GM12875 (cell line): ENCODE measurements at regions not wholly inside any gene's neighbourhood (a gene's known extent, or its start where the extent isn't known, plus 50 kb on each side); places are given as distances from the start of the nearest gene placed in this dataset.

Experiments used
- H3K4me3 ChIP-seq: one replicate; pipeline ENCODE4 v1.5.1; 2011; ENCODE audit warnings: low read depth, low read length, control low read depth
- TF ChIP-seq, protein P1 (sequence below): IDR thresholded peaks from 2 replicates; pipeline ENCODE4 v1.5.1; 2011; ENCODE audit warnings: low read depth, mild to moderate bottlenecking, control low read depth, inconsistent platforms, low read length, moderate library complexity, borderline replicate concordance; ENCODE audit not compliant: insufficient read depth

DNA sequence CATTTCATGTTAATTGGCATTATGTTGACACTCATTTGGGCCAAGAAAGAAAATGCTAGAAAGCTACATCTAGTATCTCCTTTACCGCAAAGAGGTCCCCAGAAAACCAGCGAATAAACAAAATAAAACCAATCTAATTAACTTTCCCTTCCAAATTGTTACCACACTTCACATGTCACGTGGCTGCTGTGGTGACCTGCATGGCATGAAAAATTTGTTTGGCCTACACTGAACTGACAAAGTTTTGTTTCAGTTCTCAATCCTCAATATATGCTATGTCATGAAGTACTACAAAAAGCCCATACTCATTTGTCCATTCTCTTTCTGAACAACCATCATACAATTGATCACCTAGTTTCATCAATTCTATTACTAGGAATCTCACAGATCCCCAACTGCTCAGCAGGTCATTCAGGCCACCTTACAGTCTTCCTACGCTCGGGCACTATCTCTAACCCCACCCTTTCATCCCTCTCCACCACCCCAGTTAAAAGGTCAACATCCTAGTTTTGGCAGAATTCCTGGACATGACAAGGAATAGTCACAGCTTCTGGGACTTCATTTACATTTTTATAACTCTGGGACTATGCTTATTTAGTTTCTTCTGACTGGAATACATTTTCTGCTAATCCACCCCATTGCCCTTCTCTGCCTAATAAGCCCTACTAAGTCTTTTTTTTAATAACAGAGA is 480.4 kb downstream of the IGSF11 start:
- H3K4me3 ChIP-seq = no peak overlapping the region
- TF ChIP-seq, protein P1, sequence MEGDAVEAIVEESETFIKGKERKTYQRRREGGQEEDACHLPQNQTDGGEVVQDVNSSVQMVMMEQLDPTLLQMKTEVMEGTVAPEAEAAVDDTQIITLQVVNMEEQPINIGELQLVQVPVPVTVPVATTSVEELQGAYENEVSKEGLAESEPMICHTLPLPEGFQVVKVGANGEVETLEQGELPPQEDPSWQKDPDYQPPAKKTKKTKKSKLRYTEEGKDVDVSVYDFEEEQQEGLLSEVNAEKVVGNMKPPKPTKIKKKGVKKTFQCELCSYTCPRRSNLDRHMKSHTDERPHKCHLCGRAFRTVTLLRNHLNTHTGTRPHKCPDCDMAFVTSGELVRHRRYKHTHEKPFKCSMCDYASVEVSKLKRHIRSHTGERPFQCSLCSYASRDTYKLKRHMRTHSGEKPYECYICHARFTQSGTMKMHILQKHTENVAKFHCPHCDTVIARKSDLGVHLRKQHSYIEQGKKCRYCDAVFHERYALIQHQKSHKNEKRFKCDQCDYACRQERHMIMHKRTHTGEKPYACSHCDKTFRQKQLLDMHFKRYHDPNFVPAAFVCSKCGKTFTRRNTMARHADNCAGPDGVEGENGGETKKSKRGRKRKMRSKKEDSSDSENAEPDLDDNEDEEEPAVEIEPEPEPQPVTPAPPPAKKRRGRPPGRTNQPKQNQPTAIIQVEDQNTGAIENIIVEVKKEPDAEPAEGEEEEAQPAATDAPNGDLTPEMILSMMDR = no peak

DNA sequence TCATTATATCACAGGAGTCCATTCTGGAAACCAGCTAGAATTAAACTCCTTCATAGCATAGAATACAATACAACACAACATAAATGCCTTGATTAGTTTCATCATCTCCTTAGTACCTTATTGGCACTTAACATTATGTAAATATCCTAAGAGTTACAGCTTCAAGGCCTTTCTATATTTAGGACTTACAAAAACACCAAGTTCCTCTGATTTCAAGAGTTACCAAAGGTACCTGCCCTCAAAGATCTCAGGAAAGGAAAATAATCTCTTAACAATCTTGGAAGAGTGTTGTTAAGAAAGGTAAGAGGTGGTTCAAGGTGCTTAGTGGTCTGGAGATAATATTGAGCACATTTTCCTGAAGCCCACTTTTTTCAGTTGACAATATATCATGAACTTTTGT is 477.7 kb downstream of the IGSF11 start:
- TF ChIP-seq, protein P1 = no peak
- H3K4me3 ChIP-seq = no peak overlapping the region

DNA sequence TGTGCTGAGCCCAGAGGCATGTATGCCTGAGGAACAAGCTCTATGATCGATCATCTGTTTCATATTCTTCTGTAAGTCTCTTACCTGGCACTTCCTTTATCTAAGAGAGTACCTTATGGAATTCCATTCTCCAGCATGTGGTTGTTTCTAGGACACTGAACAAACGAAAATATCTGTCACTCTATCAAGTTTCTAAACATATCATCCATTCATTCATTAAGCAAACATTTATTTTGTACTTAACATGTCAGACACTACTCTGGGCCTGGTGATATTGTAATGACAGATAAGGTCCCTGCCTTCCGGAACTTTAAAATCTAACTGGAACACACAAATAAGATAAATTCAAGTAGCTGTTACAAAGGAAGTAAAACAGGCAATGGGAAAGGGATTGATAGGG is 477.1 kb downstream of the IGSF11 start:
- TF ChIP-seq, protein P1 = no peak
- no peak overlapping the region for H3K4me3 ChIP-seq

DNA sequence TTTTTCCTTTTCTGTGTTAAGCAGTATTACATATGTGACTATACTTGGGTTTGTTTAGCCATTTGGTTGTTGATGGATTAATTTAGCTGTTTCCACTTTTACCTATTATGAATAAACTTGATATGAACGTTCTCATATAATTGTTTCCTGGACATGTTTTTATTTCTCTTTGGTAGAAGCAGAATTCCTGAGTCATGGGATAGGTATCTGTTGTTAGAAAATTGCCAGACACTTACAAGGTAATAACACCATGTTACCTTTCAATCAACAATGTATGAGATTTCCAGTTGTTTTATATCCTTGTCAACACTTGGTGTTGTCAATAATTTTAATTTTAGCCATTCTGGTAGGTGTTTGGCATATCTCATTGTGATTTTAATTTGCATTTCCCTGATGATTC is 475.4 kb downstream of the IGSF11 start:
- TF ChIP-seq, protein P1 = no peak
- no peak overlapping the region for H3K4me3 ChIP-seq

DNA sequence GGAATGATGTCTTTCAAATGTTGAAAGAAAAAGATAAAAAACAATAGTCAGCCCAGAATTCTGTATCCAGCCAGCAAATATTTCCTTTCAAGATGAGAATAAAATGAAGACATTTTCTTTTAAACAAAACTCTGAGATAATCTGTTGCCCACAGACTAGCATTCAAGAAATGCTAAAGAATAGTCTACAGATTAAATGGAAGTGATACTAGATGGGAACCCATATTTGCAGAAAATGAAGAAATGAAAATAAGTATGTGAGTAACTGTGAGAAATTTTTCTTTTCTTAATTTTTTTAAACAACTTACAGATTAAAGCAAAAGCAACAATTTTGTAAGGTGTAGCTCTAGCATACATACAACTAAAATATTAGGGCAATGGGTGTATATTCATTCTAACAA is 469.8 kb downstream of the IGSF11 start:
- H3K4me3 ChIP-seq = no peak overlapping the region
- TF ChIP-seq, protein P1 = no peak

DNA sequence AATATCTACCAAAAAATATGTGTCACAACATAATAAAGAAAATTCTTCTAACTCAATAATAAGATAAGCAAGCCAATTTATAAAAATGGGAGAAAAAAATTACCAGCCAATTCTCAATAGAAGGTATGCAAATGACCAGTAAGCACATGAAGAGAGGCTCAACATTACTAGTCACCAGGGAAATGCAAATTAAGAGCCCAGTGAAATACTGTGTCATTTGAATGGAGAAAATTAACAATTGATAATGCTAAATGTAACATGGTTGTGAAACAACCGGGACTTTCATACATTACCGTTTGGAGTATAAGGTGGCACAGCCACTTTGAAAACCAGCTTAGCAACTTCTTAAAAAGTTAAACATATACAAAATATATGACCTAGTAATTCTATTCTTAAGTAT is 460.7 kb downstream of the IGSF11 start:
- TF ChIP-seq, protein P1 = no peak
- no peak overlapping the region for H3K4me3 ChIP-seq

DNA sequence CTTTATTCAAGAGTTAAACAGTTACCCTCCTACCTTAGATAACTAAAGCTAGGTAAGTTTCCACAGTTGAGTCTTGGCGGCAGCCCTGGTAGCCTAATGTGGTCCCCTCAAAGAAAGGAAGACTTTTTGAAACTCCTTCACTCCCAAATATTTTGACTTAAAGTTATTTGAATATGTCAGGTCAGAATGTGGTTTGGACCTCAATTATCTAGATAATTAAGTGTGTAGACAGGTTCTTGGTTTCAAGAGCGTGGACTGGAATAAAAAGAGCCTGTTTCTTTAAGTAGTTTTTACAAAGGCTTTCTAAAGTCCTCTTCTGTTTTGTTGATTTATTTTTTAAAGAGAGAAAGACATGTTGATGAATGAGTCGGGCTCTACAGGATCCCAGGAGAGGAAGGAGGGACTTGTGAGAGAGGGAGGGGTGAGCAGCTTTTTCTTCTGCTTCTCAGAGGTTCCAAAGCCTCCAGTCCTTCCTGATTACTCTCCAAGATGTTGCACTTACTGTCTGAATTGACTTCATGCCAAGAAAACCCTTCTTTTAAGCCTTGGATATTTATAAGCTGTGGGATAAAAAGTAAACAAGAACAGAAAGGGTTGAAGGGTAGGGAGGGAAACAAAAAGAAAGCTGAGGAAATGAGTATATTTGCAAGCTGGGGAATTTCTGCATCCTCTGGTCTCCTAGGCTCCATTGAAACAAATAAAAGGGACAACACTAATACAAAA is 457.4 kb downstream of the IGSF11 start:
- TF ChIP-seq, protein P1 = no peak

More for the DNA sequence above, 457.4 kb downstream of the IGSF11 start:
- no peak overlapping the region for H3K4me3 ChIP-seq
